Activated naive CD4-positive, alpha-beta T cell treated with anti-CD3 and anti-CD28 coated beads, Interleukin-2, amount 50 U/mL, for 72 hours (primary cell): ENCODE measurements at regions not wholly inside any gene's neighbourhood (a gene's known extent, or its start where the extent isn't known, plus 50 kb on each side); places are given as distances from the start of the nearest gene placed in this dataset.
"Not testable (repeated sequence)": the region's sequence is repeated elsewhere in the genome, so short reads cannot be mapped to it uniquely, and the experiment has no call there.

Experiments used
- ATAC-seq, 2 donors: fragments of 150-1000 bp; cut with Tn5 transposase; 2 replicates each; pipeline ENCODE4 v1.10.0; 2021; ENCODE audit warnings: mild to moderate bottlenecking in 2 of 2, moderate library complexity in 2 of 2
- DNase-seq, 2 donors: peaks; one replicate each; pipeline ENCODE4 v3.0.0; 2021 to 2022; ENCODE audit warnings: low spot score in 2 of 2
- H3K27ac Mint-ChIP-seq, 2 donors: one replicate each; pipeline ENCODE4 v1.8.0; 2022; ENCODE audit warnings: mild to moderate bottlenecking in 2 of 2, mixed read lengths in 2 of 2
- H3K36me3 Mint-ChIP-seq, 2 donors: one replicate each; pipeline ENCODE4 v1.8.0; 2022; ENCODE audit warnings: mixed read lengths in 2 of 2
- H3K9me3 Mint-ChIP-seq, 2 donors: one replicate each; pipeline ENCODE4 v1.8.0; 2022; ENCODE audit warnings: mixed read lengths in 2 of 2

DNA sequence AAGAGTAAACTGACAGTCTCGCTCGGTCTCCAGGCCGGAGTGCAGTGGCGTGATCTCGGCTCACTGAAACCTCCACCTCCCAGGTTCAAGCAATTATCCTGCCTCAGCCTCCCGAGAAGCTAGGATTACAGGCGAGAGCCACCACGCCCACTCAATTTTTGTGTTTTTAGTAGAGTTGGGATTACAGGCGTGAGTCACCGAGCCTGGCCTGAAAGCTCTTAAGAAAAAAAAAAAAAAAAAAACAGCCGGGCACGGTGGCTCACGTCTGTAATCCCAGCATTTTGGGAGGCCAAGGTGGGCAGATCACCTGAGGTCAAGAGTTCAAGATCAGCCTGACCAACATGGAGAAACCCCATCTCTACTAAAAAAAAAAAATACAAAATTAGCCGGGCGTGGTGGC, 55.3 kb upstream of the THOC2 start:
- not testable (repeated sequence) for H3K36me3 Mint-ChIP-seq, ATAC-seq, H3K27ac Mint-ChIP-seq, H3K9me3 Mint-ChIP-seq, DNase-seq

DNA sequence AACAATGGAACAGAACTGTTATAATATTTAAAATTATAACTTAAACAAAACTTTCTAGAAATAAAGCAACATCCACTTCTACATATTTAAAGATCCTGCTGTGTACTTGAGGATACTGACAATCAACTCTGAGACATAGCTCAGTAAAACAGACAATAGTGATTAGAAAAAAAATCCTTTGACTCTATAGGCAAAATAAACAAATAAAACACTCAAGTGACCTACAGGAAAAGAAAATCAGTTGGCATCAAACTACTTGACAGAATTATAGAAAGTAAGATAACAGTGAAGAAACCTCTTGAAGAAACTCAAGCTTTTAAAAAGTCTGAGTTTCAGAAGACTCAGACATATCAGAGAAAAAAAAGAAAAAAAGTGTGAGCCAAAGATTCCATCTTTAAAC, 55.9 kb upstream of the THOC2 start:
- ATAC-seq (no peak), DNase-seq (no peak)
- H3K36me3 Mint-ChIP-seq: no peaks in the 10 kb centered on the region
- H3K9me3 Mint-ChIP-seq: no peaks in the 10 kb centered on the region
- H3K27ac Mint-ChIP-seq: no peak overlapping the region

DNA sequence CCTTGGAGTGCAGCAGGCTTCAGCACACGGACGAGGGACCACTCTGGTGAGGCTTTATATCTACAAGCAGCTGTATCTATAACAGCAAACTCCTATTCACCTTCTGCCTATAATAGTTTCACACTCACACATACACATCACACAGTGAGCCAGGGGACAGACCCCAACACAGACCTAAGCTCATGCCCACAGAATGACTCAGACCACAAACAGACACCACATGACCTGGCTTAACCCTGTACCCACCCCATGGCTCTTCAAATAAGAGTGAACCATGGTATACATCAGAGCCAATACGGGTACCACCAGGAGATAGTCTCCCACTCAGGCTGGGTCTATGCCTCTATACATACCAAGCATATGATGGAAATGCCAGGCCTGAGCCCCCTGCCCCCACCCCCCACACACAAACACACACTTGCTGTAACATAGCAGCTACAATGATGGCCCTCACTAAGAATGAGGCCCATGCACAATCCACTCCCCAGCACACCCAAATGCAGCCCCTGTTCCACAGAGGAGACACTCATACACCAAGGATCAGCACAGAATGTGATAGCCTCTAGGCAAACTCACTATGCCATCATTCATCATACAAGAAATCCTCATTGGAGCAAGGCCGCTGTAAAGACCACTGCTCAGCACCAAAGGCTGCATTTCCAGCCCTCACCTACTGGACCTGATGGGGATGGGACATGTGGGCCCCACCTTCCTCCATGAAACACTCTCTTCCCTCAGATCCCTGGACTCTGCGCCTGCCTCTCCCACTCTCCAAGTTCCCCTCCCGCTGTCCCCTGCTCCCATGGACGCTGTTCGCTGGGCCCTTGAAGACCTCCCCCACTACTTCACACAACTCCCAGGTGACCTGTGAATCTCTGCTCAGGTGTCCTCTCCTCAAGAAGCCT, 62.1 kb upstream of the XIAP start:
- DNase-seq (no peak), ATAC-seq (peak; percentile 46 to 84)
- Mint-ChIP-seq H3K36me3 (no peaks in the 10 kb centered on the region), H3K27ac (peak overlapping the region in 1 of 2 donors; percentile 22), H3K9me3 (no peaks in the 10 kb centered on the region)

DNA sequence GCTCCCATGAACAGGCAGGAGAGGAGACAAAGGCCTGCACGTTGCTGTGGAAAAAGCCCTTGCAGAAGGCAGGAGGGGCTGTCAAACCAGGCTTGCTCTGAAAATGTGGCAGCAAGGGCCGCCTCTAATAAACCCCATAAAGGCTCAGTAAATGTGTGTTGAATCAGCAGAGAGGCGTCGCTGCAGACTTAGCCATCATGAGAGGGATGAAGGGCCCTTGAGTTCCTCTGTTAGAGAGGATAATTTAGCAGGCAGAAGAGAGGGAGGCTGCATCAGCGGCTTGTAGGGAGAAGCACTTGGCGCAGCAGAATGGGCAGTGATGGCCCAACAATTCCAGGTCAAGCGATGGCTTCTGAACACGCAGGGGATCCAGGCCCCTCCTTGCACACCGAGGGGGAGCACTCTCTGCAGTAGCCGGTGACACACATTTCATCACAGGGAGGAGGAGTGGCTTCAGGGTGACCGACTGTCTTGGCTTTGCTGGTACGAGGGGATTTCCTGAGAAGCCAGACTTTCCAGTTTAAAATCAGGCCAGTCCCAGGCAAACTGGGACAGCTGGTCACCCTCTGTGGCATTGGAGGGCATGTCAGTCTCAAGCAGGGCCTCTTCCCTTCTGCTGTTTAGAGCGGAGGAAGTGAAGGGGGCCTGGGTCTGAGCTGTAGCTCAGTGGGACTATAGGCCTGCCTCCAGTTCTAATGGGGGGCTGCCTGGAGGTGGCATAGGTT, 61.0 kb upstream of the XIAP start:
- not testable (repeated sequence) for H3K27ac Mint-ChIP-seq, H3K36me3 Mint-ChIP-seq

DNA sequence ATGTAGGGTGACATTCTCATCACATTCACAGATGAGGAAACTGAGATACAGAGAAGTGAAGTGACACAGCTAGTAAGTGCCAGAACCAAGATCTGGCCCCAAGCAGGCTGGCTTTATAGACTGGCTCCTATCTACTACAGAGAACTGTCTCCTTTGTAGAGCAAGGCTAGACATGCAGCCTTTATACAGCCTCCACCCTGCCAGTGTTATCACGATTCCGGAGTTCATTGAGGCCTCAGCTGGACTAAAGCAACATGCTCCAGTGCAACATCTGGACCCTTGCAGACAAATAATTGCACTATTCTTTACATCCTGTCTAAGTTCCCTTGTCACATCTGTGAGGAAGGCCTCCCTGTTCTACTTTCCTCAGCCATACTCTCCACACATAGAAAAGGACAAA, 58.0 kb upstream of the XIAP start:
- no peak for ATAC-seq
- Mint-ChIP-seq H3K27ac (no peak overlapping the region), H3K36me3 (no peaks in the 10 kb centered on the region)

More for the DNA sequence above, 61.0 kb upstream of the XIAP start:
- not testable (repeated sequence) for H3K9me3 Mint-ChIP-seq, ATAC-seq, DNase-seq

DNA sequence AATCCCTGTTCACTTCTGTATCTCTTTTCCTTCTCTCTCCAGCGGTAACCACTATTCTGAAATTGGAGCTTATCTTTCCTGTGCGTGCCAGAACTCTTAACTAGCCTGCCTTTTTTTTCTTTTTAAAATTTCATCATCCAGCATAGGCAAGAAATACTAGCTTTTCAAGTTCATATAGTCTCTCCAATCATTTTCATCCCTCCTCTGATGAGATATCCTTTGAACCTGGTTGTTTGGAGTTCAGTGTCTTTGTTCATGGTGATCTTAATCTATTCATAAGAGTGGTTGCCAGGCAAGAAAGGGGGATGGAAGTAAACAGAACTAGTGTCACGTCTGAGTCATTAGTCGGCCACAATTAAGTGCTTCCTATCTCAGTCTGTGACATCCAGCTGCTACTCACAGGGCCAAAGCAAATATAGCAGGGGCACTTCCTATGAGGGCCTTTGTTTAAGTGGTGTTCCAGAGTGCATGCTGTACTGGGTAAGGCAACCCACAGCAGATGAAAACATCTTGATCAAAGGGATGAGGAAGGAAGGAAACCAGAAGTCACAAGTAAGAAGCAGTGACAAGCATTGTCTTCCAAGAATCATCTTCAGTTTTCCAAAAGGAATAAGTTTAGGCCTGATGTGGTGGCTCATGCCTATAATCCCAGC, 56.4 kb upstream of the XIAP start:
- Mint-ChIP-seq H3K9me3 (no peaks in the 10 kb centered on the region), H3K36me3 (no peaks in the 10 kb centered on the region), H3K27ac (peak overlapping the region; percentile 64 to 92)
- peak; percentile 92 to 99 for ATAC-seq
- DNase-seq: peak in 1 of 2 donors; percentile 5

More for the DNA sequence above, 58.0 kb upstream of the XIAP start:
- no peak for DNase-seq
- H3K9me3 Mint-ChIP-seq: no peaks in the 10 kb centered on the region

DNA sequence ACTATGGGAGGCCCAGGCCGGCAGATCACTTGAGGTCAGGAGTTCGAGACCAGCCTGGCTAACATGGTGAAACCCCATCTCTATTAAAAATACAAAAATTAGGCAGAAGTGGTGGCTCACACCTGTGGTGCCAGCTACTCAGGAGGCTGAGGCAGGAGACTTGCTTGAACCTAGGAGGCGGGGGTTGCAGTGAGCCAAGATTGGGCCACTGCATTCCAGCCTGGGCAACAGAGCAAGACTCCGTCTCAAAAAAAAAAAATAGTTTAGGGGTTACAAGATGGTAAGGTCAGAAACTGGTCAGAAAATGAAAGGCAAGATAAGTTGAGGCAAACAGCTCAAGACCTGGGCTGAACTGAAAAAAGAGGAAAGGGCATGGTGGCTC, 55.9 kb upstream of the XIAP start:
- not testable (repeated sequence) for DNase-seq, ATAC-seq, H3K36me3 Mint-ChIP-seq, H3K9me3 Mint-ChIP-seq
- peak overlapping the region; percentile 64 to 79 for H3K27ac Mint-ChIP-seq

DNA sequence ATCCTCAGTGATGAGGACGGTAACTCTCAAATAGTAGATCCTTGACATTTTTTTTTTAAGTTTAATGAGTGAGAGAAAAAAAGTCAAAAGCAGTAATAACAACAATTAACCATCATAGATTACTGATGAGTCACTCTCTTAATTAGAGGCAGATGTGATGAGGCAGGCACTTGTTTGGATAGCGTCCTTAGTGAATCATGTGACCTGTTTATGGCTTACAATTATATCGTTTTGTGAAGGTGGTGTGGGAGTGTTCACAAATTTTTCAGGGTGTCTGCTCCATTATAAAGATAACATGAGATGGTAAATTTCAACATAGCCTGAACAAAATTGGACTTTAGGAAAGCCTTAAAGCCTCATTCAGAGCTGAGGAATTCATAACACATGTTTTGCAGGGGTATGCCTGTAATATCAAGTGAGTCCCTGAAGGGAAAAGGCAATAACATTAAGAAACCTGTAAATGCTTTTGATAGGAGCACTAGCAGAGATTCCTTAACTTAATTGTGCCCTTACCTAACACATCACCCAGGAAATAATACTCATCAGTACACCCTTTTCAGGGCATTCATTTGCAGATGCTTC, 51.9 kb upstream of the XIAP start:
- H3K36me3 Mint-ChIP-seq: no peaks in the 10 kb centered on the region
- DNase-seq (no peak), ATAC-seq (no peak)
- no peaks in the 10 kb centered on the region for H3K9me3 Mint-ChIP-seq
- H3K27ac Mint-ChIP-seq: no peak overlapping the region

DNA sequence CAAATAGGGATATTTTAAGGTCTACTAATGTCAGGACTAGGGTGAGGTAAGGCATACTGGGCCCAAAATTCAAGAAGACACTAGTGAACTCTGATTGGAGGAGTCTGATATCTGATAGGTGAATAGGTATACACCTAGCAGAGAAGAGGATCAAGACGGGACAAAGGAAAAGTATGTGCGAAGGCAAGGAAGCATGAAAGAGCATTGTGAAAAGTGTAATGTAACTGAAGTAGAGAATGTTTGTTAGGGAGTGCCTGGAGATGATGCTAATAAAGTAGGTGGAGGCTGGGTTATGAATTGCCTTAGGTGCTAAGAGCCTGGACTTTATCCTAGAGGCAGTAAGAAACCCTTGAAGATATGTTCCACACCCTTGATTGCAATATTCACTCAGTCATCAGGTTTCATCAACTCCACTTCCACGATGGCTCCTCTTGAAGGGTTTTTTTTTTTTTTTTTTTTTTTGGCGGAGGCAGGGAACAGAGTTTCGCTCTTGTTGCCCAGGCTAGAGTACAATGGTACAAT, 49.9 kb upstream of the XIAP start:
- Mint-ChIP-seq H3K27ac (no peak overlapping the region), H3K36me3 (no peaks in the 10 kb centered on the region), H3K9me3 (no peaks in the 10 kb centered on the region)
- no peak for DNase-seq
- ATAC-seq: no peak
